Natural killer cell (primary cell): ENCODE measurements at regions not wholly inside any gene's neighbourhood (a gene's known extent, or its start where the extent isn't known, plus 50 kb on each side); places are given as distances from the start of the nearest gene placed in this dataset.

Source experiments
- ATAC-seq, 3 donors: fragments of 150-1000 bp in 2 of 3; fragments of 200-7000 bp in 1 of 3; cut with Tn5 transposase; 1 replicate in 1 of 3; 2 replicates in 2 of 3; pipeline ENCODE4 v1.10.0; 2021; ENCODE audit warnings: mild to moderate bottlenecking in 2 of 3, moderate library complexity in 2 of 3
- DNase-seq, 2 donors: peaks; one replicate each; pipeline versions ENCODE4 v3.0.0 to v3.0.0-alpha.2; 2013 to 2021; ENCODE audit warnings: mixed read lengths in 1 of 2
- H3K27ac ChIP-seq: one replicate; pipeline ENCODE4 v1.5.1; 2013; ENCODE audit warnings: mild to moderate bottlenecking, low read length
- H3K27me3 ChIP-seq: one replicate; pipeline ENCODE4 v1.6.1; 2013; ENCODE audit warnings: low read length; ENCODE audit not compliant: control insufficient read depth, insufficient read depth
- H3K36me3 ChIP-seq: one replicate; pipeline ENCODE4 v1.6.1; 2013; ENCODE audit warnings: low read length; ENCODE audit not compliant: control insufficient read depth, insufficient read depth
- H3K4me1 ChIP-seq: one replicate; pipeline ENCODE4 v1.6.1; 2013; ENCODE audit warnings: low read length; ENCODE audit not compliant: control insufficient read depth, insufficient read depth
- H3K4me3 ChIP-seq: one replicate; pipeline ENCODE4 v1.5.1; 2013; ENCODE audit warnings: low read length
- H3K9me3 ChIP-seq: one replicate; pipeline ENCODE4 v1.6.1; 2013; ENCODE audit warnings: low read length; ENCODE audit not compliant: control insufficient read depth, insufficient read depth
- H3K27ac Mint-ChIP-seq, 2 donors: one replicate each; pipeline ENCODE4 v1.8.0; 2022; ENCODE audit warnings: mild to moderate bottlenecking in 2 of 2, mixed read lengths in 2 of 2, moderate library complexity in 1 of 2
- H3K27me3 Mint-ChIP-seq, 2 donors: one replicate each; pipeline ENCODE4 v1.8.0; 2022; ENCODE audit warnings: low read depth in 2 of 2, mixed read lengths in 2 of 2
- H3K36me3 Mint-ChIP-seq: one replicate; pipeline ENCODE4 v1.8.0; 2022; ENCODE audit warnings: mixed read lengths
- H3K4me1 Mint-ChIP-seq, 2 donors: one replicate each; pipeline ENCODE4 v1.8.0; 2022; ENCODE audit warnings: mixed read lengths in 2 of 2
- H3K4me3 Mint-ChIP-seq: one replicate; pipeline ENCODE4 v1.8.0; 2022; ENCODE audit warnings: mild to moderate bottlenecking, moderate library complexity, mixed read lengths
- H3K9me3 Mint-ChIP-seq, 2 donors: one replicate each; pipeline ENCODE4 v1.8.0; 2022; ENCODE audit warnings: mixed read lengths in 2 of 2
- WGBS: methylation state at CpG from one replicate; pipeline ENCODE4 v1.1.7; 2013; ENCODE audit warnings: missing lambda C conversion rate; ENCODE audit not compliant: insufficient coverage; 5-methylcytosine and 5-hydroxymethylcytosine counted together
- intact Hi-C: fragments of 100-400 bp; cut with micrococcal nuclease; formaldehyde crosslinking; loops from one replicate; pipeline ENCODE4 v1.14.2; 2022
- TF ChIP-seq, protein P1 (sequence below): fragments of 200-600 bp; IDR thresholded peaks from one replicate; pipeline ENCODE4 v1.8.0; 2022; ENCODE audit warnings: antibody characterized with exemption

DNA sequence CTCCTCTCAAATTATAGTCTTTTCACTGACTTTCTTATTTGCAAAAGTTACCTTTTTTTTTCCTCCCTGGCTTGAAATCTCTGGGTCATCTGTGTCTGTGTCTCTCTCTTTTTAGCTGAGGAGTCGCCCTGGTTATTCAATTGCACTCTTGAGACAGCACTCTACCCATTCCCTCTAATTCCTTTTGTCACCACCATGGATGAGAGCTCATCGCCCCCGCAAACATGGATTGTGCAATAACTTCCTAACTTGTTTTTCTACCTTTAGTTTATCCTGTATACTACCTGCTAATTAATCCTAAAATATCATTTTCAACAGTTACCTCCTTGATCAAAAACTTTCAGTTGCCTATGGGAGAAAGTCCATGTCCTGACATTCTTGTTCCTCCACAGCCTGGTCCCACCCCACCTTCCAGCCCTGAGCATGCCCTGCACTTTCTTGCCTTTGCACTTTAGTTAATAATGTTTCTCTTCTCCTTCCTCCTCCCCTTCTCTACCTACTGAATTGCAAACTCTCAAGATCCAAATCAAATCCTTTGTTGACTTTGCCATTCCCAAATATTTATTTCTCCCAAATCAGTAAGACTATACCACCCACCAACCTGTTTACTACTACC lies 110.4 kb upstream of the MAGI3 start:
- Mint-ChIP-seq H3K27me3 (peaks cover 25 to 61% of the 10 kb centered on the region in 2 donors), H3K9me3 (no peaks in the 10 kb centered on the region), H3K4me1 (no peaks in the 10 kb centered on the region), H3K27ac (no peak overlapping the region), H3K36me3 (no peaks in the 10 kb centered on the region), H3K4me3 (no peak overlapping the region)
- DNase-seq: no peak
- H3K27me3 ChIP-seq: no peaks in the 10 kb centered on the region
- no peak for ATAC-seq
- no peak overlapping the region for H3K27ac ChIP-seq
- WGBS: 88% methylated on average over 3 of the region's 3 CpGs
- TF ChIP-seq, protein P1, sequence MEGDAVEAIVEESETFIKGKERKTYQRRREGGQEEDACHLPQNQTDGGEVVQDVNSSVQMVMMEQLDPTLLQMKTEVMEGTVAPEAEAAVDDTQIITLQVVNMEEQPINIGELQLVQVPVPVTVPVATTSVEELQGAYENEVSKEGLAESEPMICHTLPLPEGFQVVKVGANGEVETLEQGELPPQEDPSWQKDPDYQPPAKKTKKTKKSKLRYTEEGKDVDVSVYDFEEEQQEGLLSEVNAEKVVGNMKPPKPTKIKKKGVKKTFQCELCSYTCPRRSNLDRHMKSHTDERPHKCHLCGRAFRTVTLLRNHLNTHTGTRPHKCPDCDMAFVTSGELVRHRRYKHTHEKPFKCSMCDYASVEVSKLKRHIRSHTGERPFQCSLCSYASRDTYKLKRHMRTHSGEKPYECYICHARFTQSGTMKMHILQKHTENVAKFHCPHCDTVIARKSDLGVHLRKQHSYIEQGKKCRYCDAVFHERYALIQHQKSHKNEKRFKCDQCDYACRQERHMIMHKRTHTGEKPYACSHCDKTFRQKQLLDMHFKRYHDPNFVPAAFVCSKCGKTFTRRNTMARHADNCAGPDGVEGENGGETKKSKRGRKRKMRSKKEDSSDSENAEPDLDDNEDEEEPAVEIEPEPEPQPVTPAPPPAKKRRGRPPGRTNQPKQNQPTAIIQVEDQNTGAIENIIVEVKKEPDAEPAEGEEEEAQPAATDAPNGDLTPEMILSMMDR: no peak
- no peaks in the 10 kb centered on the region for H3K4me1 ChIP-seq
- intact Hi-C loops: no loop called here
- H3K4me3 ChIP-seq: no peak overlapping the region
- H3K9me3 ChIP-seq: no peaks in the 10 kb centered on the region
- no peaks in the 10 kb centered on the region for H3K36me3 ChIP-seq

DNA sequence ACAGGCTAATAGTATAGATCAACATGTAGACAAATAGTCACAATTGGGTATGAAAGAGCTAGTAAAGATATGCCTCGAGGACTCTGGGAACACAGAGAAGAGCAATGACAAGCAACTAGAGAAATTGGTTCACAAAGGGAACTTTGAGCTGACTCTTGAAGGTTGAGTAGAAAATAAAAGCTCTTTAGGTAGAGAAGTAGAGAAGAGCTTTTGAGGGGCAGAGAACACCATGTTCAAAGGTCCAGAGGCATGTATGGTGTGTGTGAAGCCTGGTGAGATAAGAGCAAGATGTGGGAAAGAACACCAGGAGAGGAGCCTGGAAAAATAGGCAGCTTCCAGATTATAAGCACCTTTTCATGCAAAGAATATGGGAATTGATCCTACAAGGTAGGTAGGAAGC lies 109.7 kb upstream of the MAGI3 start:
- intact Hi-C loops: no loop called here

DNA sequence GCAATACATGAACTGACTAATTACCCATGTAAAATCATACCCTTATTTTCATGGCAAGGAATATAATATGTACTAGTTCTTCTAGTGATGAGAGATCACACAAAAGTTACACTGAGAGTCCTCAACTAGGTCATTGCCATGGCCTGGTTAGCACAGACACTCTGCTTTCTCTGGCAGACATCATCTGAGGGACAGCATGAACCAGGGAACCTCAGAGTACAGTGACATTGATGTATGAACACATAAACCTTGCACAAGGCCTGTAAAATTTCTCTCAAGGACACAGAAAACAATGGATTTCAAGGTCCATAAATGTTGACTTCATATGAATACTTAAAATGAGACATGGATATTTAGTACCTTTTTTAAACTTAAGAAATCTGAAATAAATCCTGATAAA lies 108.8 kb upstream of the MAGI3 start:
- ATAC-seq: no peak
- intact Hi-C loops: no loop called here

More for the DNA sequence above, 109.7 kb upstream of the MAGI3 start:
- no peaks in the 10 kb centered on the region for H3K9me3 ChIP-seq
- H3K4me3 ChIP-seq: no peak overlapping the region
- H3K4me3 Mint-ChIP-seq: no peak overlapping the region
- H3K4me1 Mint-ChIP-seq: no peaks in the 10 kb centered on the region
- no peaks in the 10 kb centered on the region for H3K27me3 ChIP-seq
- H3K9me3 Mint-ChIP-seq: no peaks in the 10 kb centered on the region
- 88% methylated on average over 1 of the region's 1 CpG for WGBS
- no peaks in the 10 kb centered on the region for H3K4me1 ChIP-seq
- H3K36me3 Mint-ChIP-seq: no peaks in the 10 kb centered on the region
- TF ChIP-seq, protein P1: no peak
- ATAC-seq: no peak
- peaks cover 25 to 54% of the 10 kb centered on the region in 2 donors for H3K27me3 Mint-ChIP-seq
- no peak overlapping the region for H3K27ac Mint-ChIP-seq
- no peak overlapping the region for H3K27ac ChIP-seq
- no peak for DNase-seq
- no peaks in the 10 kb centered on the region for H3K36me3 ChIP-seq

More for the DNA sequence above, 108.8 kb upstream of the MAGI3 start:
- H3K4me3 ChIP-seq: no peak overlapping the region
- H3K27ac Mint-ChIP-seq: no peak overlapping the region
- H3K4me1 ChIP-seq: no peaks in the 10 kb centered on the region
- H3K4me3 Mint-ChIP-seq: no peak overlapping the region
- no peaks in the 10 kb centered on the region for H3K4me1 Mint-ChIP-seq
- no peaks in the 10 kb centered on the region for H3K36me3 Mint-ChIP-seq
- H3K9me3 Mint-ChIP-seq: no peaks in the 10 kb centered on the region
- no peak overlapping the region for H3K27ac ChIP-seq
- no peaks in the 10 kb centered on the region for H3K36me3 ChIP-seq
- no peak for DNase-seq
- peaks cover 25 to 46% of the 10 kb centered on the region in 2 donors for H3K27me3 Mint-ChIP-seq
- H3K27me3 ChIP-seq: no peaks in the 10 kb centered on the region
- H3K9me3 ChIP-seq: no peaks in the 10 kb centered on the region
- TF ChIP-seq, protein P1: no peak
